WERI-Rb-1 (cell line): ENCODE measurements at regions not wholly inside any gene's neighbourhood (a gene's known extent, or its start where the extent isn't known, plus 50 kb on each side); places are given as distances from the start of the nearest gene placed in this dataset.

ENCODE experiments used
- DNase-seq: peaks from one replicate; pipeline ENCODE4 v3.0.0-alpha.2; 2020
- H3K27ac ChIP-seq: fragments of 250-450 bp; sonication (Bioruptor Pico); 2 replicates; pipeline ENCODE4 v1.5.1; 2020; ENCODE audit warnings: mild to moderate bottlenecking, moderate library complexity
- H3K27me3 ChIP-seq: fragments of 250-450 bp; sonication (Bioruptor Pico); 2 replicates; pipeline ENCODE4 v1.5.1; 2021; ENCODE audit warnings: mild to moderate bottlenecking, low read depth, moderate library complexity; ENCODE audit not compliant: insufficient read depth, severe bottlenecking
- H3K36me3 ChIP-seq: fragments of 250-450 bp; sonication (Bioruptor Pico); 2 replicates; pipeline ENCODE4 v1.5.1; 2020; ENCODE audit warnings: mild to moderate bottlenecking, moderate library complexity
- H3K4me3 ChIP-seq: 2 replicates; pipeline ENCODE4 v1.5.1; 2011; ENCODE audit warnings: low read depth, mild to moderate bottlenecking, control low read depth, low read length
- H3K9me3 ChIP-seq: fragments of 250-450 bp; sonication (Bioruptor Pico); 2 replicates; pipeline ENCODE4 v1.5.1; 2021; ENCODE audit warnings: mild to moderate bottlenecking, moderate library complexity; ENCODE audit not compliant: severe bottlenecking
- TF ChIP-seq, protein P1 (sequence below): IDR thresholded peaks from 2 replicates; pipeline ENCODE4 v1.5.1; 2011; ENCODE audit warnings: low read depth, mild to moderate bottlenecking, control low read depth, inconsistent platforms, low read length

DNA sequence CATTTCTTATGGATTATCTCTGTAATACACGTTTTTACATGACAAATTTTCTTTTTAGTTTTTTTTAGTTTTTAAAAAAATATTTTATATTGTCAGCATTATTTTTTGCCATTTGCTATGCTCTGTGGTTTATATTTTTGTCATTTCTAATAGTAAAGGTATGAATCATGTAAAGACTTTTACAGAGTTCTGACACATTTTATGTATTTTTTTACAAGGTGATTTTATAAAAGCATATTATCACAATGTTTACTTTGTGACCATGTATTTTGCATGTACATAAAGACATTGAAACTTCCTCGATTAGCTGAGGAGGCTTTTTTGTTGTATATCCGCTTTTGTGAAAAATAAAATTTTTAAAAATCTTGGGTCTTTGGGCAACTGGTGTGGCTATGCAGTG lies 1705.1 kb downstream of the PCDH7 start:
- TF ChIP-seq, protein P1, sequence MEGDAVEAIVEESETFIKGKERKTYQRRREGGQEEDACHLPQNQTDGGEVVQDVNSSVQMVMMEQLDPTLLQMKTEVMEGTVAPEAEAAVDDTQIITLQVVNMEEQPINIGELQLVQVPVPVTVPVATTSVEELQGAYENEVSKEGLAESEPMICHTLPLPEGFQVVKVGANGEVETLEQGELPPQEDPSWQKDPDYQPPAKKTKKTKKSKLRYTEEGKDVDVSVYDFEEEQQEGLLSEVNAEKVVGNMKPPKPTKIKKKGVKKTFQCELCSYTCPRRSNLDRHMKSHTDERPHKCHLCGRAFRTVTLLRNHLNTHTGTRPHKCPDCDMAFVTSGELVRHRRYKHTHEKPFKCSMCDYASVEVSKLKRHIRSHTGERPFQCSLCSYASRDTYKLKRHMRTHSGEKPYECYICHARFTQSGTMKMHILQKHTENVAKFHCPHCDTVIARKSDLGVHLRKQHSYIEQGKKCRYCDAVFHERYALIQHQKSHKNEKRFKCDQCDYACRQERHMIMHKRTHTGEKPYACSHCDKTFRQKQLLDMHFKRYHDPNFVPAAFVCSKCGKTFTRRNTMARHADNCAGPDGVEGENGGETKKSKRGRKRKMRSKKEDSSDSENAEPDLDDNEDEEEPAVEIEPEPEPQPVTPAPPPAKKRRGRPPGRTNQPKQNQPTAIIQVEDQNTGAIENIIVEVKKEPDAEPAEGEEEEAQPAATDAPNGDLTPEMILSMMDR: no peak
- Histone ChIP-seq H3K36me3 (no peaks in the 10 kb centered on the region), H3K9me3 (peaks cover 5% of the 10 kb centered on the region), H3K27ac (no peak overlapping the region), H3K4me3 (no peak overlapping the region), H3K27me3 (no peaks in the 10 kb centered on the region)
- DNase-seq: no peak

DNA sequence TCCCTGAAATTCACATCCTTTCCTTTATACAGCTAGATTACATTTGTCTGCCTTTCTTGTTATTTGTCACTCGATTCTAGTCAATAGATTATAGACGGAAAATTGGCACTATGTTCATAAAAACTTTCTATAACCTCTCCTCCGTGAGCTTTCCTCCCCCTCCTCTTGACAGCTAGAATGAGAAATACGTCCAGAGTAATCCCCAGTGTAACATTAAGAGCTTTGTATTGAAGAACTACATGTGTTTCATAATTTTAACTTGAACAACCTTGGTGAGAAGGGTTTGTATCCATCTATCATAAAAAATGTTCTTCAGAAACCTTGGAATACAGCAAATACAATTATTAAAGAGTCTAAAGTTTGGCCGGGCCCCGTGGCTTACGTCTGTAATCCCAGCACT lies 1707.4 kb downstream of the PCDH7 start:
- TF ChIP-seq, protein P1: no peak
- Histone ChIP-seq H3K9me3 (peaks cover 3% of the 10 kb centered on the region), H3K4me3 (no peak overlapping the region), H3K36me3 (no peaks in the 10 kb centered on the region), H3K27ac (no peak overlapping the region), H3K27me3 (no peaks in the 10 kb centered on the region)
- no peak for DNase-seq

DNA sequence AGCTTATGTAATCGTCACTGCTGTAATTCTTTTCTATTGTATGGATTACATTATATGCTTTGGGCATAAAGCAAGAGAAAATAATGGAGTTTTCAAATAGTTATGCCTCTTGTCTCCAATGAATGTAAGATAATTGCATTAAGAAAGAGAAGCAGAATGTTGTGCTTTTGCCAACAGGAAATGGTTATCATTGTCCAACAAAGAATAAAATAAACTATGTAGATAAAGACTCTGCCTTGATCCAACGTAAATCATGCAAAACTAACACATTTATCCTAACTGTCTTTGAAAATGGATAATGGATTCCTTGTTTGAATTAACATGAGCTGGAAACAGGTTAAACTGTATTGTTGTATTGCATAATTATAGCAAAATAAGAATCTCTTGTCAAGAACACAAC lies 1709.0 kb downstream of the PCDH7 start:
- H3K9me3 ChIP-seq: no peaks in the 10 kb centered on the region
- TF ChIP-seq, protein P1: no peak
- no peak overlapping the region for H3K27ac ChIP-seq

DNA sequence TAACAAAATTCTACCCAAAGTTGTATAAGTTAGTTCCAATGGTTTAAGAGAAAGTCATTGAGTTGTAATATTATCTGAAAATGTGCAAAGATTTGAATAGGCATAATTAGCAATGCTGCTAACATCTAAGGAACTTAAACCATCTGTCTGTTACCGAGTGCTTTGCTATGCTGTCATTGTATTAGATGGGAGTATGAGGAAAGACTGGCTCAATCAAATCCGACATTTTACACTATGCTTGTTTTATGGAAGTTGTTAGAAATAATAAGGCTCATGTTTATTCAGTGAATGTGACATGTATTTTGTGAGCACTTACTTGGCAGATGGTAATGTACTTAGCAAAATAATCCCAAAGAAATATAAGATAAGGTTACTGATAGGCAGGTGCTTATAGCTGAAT lies 1715.1 kb downstream of the PCDH7 start:
- H3K36me3 ChIP-seq: no peaks in the 10 kb centered on the region
- TF ChIP-seq, protein P1: no peak
- DNase-seq: no peak
- H3K4me3 ChIP-seq: no peak overlapping the region
- H3K27ac ChIP-seq: no peak overlapping the region
- H3K27me3 ChIP-seq: no peaks in the 10 kb centered on the region
- H3K9me3 ChIP-seq: no peaks in the 10 kb centered on the region

More for the DNA sequence above, 1709.0 kb downstream of the PCDH7 start:
- DNase-seq: no peak
- no peaks in the 10 kb centered on the region for H3K27me3 ChIP-seq
- H3K36me3 ChIP-seq: no peaks in the 10 kb centered on the region
- H3K4me3 ChIP-seq: no peak overlapping the region

DNA sequence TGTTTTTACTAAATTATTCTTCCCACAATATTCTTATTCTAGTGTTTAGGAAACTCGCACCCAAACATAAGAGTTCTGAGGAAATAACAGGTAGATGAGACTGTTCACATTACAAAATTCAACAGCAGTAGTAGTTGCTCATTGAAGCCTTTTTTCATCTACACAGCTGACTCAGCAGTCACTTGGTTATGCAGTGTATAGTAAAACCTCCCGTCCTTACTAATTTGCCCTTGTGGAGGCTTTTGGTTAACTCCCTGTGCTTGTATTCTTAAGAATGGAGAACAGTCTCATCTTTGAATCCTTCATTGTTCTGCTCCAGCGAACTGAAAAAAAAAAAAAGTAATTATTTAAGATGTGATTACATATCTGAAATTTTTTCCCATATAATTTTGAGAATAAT lies 1716.6 kb downstream of the PCDH7 start:
- H3K36me3 ChIP-seq: no peaks in the 10 kb centered on the region
- H3K4me3 ChIP-seq: no peak overlapping the region
- no peaks in the 10 kb centered on the region for H3K9me3 ChIP-seq
- no peak for DNase-seq
- no peak overlapping the region for H3K27ac ChIP-seq
- H3K27me3 ChIP-seq: no peaks in the 10 kb centered on the region
- TF ChIP-seq, protein P1: no peak

DNA sequence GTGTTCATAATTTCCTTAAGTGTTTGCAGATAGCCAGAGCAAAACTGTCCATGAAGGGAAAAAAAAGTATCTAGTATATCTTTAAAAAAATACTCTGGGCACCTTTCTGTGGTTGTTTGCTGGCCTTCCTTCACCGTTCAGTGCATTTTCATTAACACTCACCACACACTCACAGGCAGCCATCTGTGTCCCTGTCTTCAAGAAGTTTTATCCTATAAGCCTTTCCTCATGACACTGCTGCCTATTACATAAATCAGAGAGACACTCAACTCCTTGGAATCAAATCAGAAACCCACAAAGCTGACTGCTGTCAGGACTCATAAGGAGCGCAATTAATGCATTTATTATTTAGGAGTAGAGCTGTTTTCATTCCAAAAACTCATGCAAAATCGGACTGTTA lies 1720.2 kb downstream of the PCDH7 start:
- peak; percentile 69 for DNase-seq
- TF ChIP-seq, protein P1: no peak
- H3K4me3 ChIP-seq: peak overlapping the region; percentile 18
- no peaks in the 10 kb centered on the region for H3K27me3 ChIP-seq
- no peaks in the 10 kb centered on the region for H3K9me3 ChIP-seq
- H3K36me3 ChIP-seq: no peaks in the 10 kb centered on the region
- peak overlapping the region; percentile 72 for H3K27ac ChIP-seq
